Breast epithelium (tissue), 3 donors: ENCODE measurements at regions not wholly inside any gene's neighbourhood (a gene's known extent, or its start where the extent isn't known, plus 50 kb on each side); places are given as distances from the start of the nearest gene placed in this dataset.

Source experiments
- CTCF ChIP-seq, 3 donors: fragments of 450-650 bp; IDR thresholded peaks; one replicate each; pipeline ENCODE4 v1.5.1; 2016 to 2017; ENCODE audit warnings: antibody characterized with exemption in 3 of 3, mild to moderate bottlenecking in 3 of 3, moderate library complexity in 3 of 3
- POLR2A ChIP-seq: fragments of 450-650 bp; IDR thresholded peaks from one replicate; pipeline ENCODE4 v1.6.1; 2016; ENCODE audit warnings: antibody characterized with exemption, mild to moderate bottlenecking, moderate library complexity

- TF ChIP-seq CTCF (IDR thresholded peaks at IDR 0.05) (no peak), POLR2A (no peak)
Measured at GRCh38 chr9:108093773-108094675, 604.5 kb upstream of the KLF4 start.
